Ishikawa (cell line): ENCODE measurements at regions not wholly inside any gene's neighbourhood (a gene's known extent, or its start where the extent isn't known, plus 50 kb on each side); places are given as distances from the start of the nearest gene placed in this dataset.

Source experiments
- CEBPB ChIP-seq: IDR thresholded peaks from 2 replicates; pipeline ENCODE4 v1.6.1; 2012
- CREB1 ChIP-seq: IDR thresholded peaks from 2 replicates; pipeline ENCODE4 v1.6.1; 2012; ENCODE audit warnings: low read depth
- EGR1 ChIP-seq: IDR thresholded peaks from 2 replicates; pipeline ENCODE4 v1.6.1; 2012
- EP300 ChIP-seq: IDR thresholded peaks from 2 replicates; pipeline ENCODE4 v1.6.1; 2012; ENCODE audit warnings: borderline replicate concordance
- MAX ChIP-seq: IDR thresholded peaks from 2 replicates; pipeline ENCODE4 v1.6.1; 2012
- RAD21 ChIP-seq: IDR thresholded peaks from 2 replicates; pipeline ENCODE4 v1.6.1; 2012; ENCODE audit warnings: low read depth
- REST ChIP-seq: IDR thresholded peaks from 2 replicates; pipeline ENCODE4 v1.6.1; 2012; ENCODE audit warnings: low read depth, mild to moderate bottlenecking
- TAF1 ChIP-seq: IDR thresholded peaks from 2 replicates; pipeline ENCODE4 v1.6.1; 2012; ENCODE audit warnings: low read depth, mild to moderate bottlenecking
- YY1 ChIP-seq: IDR thresholded peaks from 2 replicates; pipeline ENCODE4 v1.6.1; 2012; ENCODE audit warnings: low read depth
- ZBTB7A ChIP-seq: IDR thresholded peaks from 2 replicates; pipeline ENCODE4 v1.6.1; 2012; ENCODE audit warnings: low read depth

GRCh38 chr6:92822222-92822621 lies 597.1 kb downstream of the EPHA7 start:
- TF ChIP-seq EGR1 (no peak), CEBPB (no peak), TAF1 (no peak), MAX (no peak), RAD21 (no peak), CREB1 (no peak), ZBTB7A (no peak), REST (no peak), EP300 (no peak), YY1 (no peak)
